GM12878 (cell line): ENCODE measurements at regions not wholly inside any gene's neighbourhood (a gene's known extent, or its start where the extent isn't known, plus 50 kb on each side); places are given as distances from the start of the nearest gene placed in this dataset.

Source experiments
- ATAC-seq: fragments of 200-7000 bp; cut with Tn5 transposase; 3 replicates; pipeline ENCODE4 v1.9.1; 2020; ENCODE audit warnings: mild to moderate bottlenecking, moderate library complexity
- BruUV-seq: library from RNA; stranded (reverse); fragments of 400-500 nt; replicated peaks from 2 replicates; lab custom pipeline; 2021; lab: Mats Ljungman, UMichigan
- CTCF ChIA-PET: fragments of 300-600 bp; sonication (Branson Sonifier 250); formaldehyde crosslinking; extraction: SDS; loops from one replicate; lab custom pipeline; 2021; ENCODE audit warnings: inconsistent platforms; lab: Yijun Ruan, JAX
- POLR2A ChIA-PET: fragments of 350-600 bp; formaldehyde crosslinking; extraction: SDS; loops from one replicate; lab custom pipeline; 2021; ENCODE audit warnings: inconsistent platforms; lab: Charles Lee
- RAD21 ChIA-PET: fragments of 300-600 bp; sonication (Branson Sonifier 250); formaldehyde crosslinking; loops from one replicate; lab custom pipeline; 2023; ENCODE audit warnings: antibody characterized with exemption; ENCODE audit not compliant: unreplicated experiment; lab: Charles Lee
- SMC1A ChIA-PET: fragments of 300-600 bp; sonication (Branson Sonifier 250); formaldehyde crosslinking; loops from one replicate; lab custom pipeline; 2023; ENCODE audit not compliant: unreplicated experiment, uncharacterized antibody; lab: Charles Lee
- DNase-seq: peaks from one replicate; pipeline ENCODE4 v3.0.0-alpha.2; 2011; ENCODE audit warnings: low read depth, low spot score
- FAIRE-seq: peaks from 3 replicates; lab custom pipeline; 2011; peaks lifted over from hg19 to GRCh38; lab: Jason Lieb, UNC
- H2AFZ ChIP-seq: 2 replicates; pipeline ENCODE4 v1.6.0; 2011; ENCODE audit warnings: low read depth, low read length, control low read depth; ENCODE audit not compliant: control insufficient read depth
- H3K27ac ChIP-seq: 2 replicates; pipeline ENCODE4 v1.5.1; 2011; ENCODE audit warnings: control low read depth; ENCODE audit not compliant: control insufficient read depth, insufficient read depth
- H3K27me3 ChIP-seq, 2 experiments: replicated peaks in 1 of 2; 2 replicates each; pipeline versions ENCODE4 v1.6.0 to v1.6.1; 2011; ENCODE audit warnings: low read length in 1 of 2; ENCODE audit not compliant: control insufficient read depth in 2 of 2, insufficient read depth in 2 of 2
- H3K36me3 ChIP-seq, 2 experiments: 2 replicates each; pipeline ENCODE4 v1.5.1; 2011; ENCODE audit warnings: low read length in 1 of 2; ENCODE audit not compliant: control insufficient read depth in 2 of 2, insufficient read depth in 2 of 2
- H3K4me1 ChIP-seq: 2 replicates; pipeline ENCODE4 v1.6.1; 2011; ENCODE audit warnings: mild to moderate bottlenecking, low read length, moderate library complexity, mixed read lengths; ENCODE audit not compliant: control insufficient read depth, insufficient read depth
- H3K4me2 ChIP-seq: 2 replicates; pipeline ENCODE4 v1.6.0; 2011; ENCODE audit warnings: control low read depth; ENCODE audit not compliant: control insufficient read depth, insufficient read depth
- H3K4me3 ChIP-seq: fragments of 200-600 bp; sonication (generic); 2 replicates; pipeline ENCODE4 v1.5.1; 2016
- H3K79me2 ChIP-seq: 2 replicates; pipeline ENCODE4 v1.6.0; 2011; ENCODE audit warnings: low read length; ENCODE audit not compliant: control insufficient read depth, insufficient read depth
- H3K9ac ChIP-seq: 2 replicates; pipeline ENCODE4 v1.8.0; 2011; ENCODE audit warnings: low read length, control low read depth, mixed read lengths; ENCODE audit not compliant: control insufficient read depth, insufficient read depth
- H3K9me3 ChIP-seq: replicated peaks from 3 replicates; pipeline ENCODE4 v1.5.1; 2011; ENCODE audit warnings: mild to moderate bottlenecking, low read length; ENCODE audit not compliant: control insufficient read depth, insufficient read depth
- H4K20me1 ChIP-seq: 2 replicates; pipeline ENCODE4 v1.6.0; 2011; ENCODE audit not compliant: control insufficient read depth, insufficient read depth
- CBFB ChIP-seq: IDR thresholded peaks from 2 replicates; pipeline ENCODE4 v1.6.1; 2016; ENCODE audit warnings: antibody characterized with exemption, low read depth
- CREM ChIP-seq: IDR thresholded peaks from 2 replicates; pipeline ENCODE4 v1.6.1; 2014; ENCODE audit warnings: antibody characterized with exemption, low read depth
- EED ChIP-seq: sonication (generic); IDR thresholded peaks from 2 replicates; pipeline ENCODE4 v1.6.1; 2016; ENCODE audit warnings: antibody characterized with exemption, low read depth
- EGR1 ChIP-seq, 2 experiments: IDR thresholded peaks; 1 replicate in 1 of 2; 2 replicates in 1 of 2; pipeline ENCODE4 v1.6.1; 2011 to 2012; ENCODE audit warnings: low read depth in 2 of 2, low read length in 2 of 2, borderline replicate concordance in 1 of 2, mild to moderate bottlenecking in 1 of 2, moderate library complexity in 1 of 2
- EP300 ChIP-seq, 2 experiments: fragments of 150-350 bp in 1 of 2; IDR thresholded peaks; 2 replicates each; pipeline ENCODE4 v1.6.1; 2011 to 2012; ENCODE audit warnings: low read depth in 2 of 2, low read length in 2 of 2, borderline replicate concordance in 1 of 2, improper control_type of control experiment in 1 of 2, inconsistent platforms in 1 of 2; ENCODE audit not compliant: control insufficient read depth in 1 of 2
- FOXM1 ChIP-seq: IDR thresholded peaks from 2 replicates; pipeline ENCODE4 v1.6.1; 2012; ENCODE audit warnings: low read depth, mild to moderate bottlenecking, inconsistent platforms, low read length, moderate library complexity
- GABPA ChIP-seq: IDR thresholded peaks from 2 replicates; pipeline ENCODE4 v1.6.1; 2014; ENCODE audit warnings: antibody characterized with exemption, low read depth, mild to moderate bottlenecking, inconsistent platforms
- HDGF ChIP-seq: fragments of 450-650 bp; IDR thresholded peaks from 2 replicates; pipeline ENCODE4 v1.6.1; 2016; ENCODE audit warnings: antibody characterized with exemption
- POLR2A ChIP-seq: IDR thresholded peaks from 2 replicates; pipeline ENCODE4 v1.6.1; 2011; ENCODE audit warnings: low read depth, mild to moderate bottlenecking, low read length
- SREBF2 ChIP-seq: IDR thresholded peaks from 2 replicates; pipeline ENCODE4 v1.6.1; 2012; ENCODE audit warnings: mild to moderate bottlenecking, low read length
- TCF7 ChIP-seq: IDR thresholded peaks from 2 replicates; pipeline ENCODE4 v1.6.1; 2014; ENCODE audit warnings: antibody characterized with exemption, borderline replicate concordance
- YY1 ChIP-seq: IDR thresholded peaks from 2 replicates; pipeline ENCODE4 v1.6.1; 2011; ENCODE audit warnings: low read depth, mild to moderate bottlenecking, low read length
- WGBS: methylation state at CpG from one replicate; pipeline ENCODE4 v1.1.6; 2016; ENCODE audit warnings: low lambda C conversion rate; ENCODE audit not compliant: insufficient replicate concordance, insufficient coverage; ENCODE audit errors: missing lambda C conversion rate; 5-methylcytosine and 5-hydroxymethylcytosine counted together
- in situ Hi-C: fragments of 300-500 bp; cut with MboI; formaldehyde crosslinking; loops from 9 replicates; pipeline ENCODE4 v1.14.3; 2018; ENCODE audit warnings: mixed read lengths
- intact Hi-C: fragments of 100-400 bp; cut with micrococcal nuclease; formaldehyde crosslinking; loops from one replicate; pipeline ENCODE4 v1.14.2; 2022; ENCODE audit not compliant: unreplicated experiment
- TF ChIP-seq, protein P1 (sequence below): IDR thresholded peaks from 2 replicates; pipeline ENCODE4 v1.6.1; 2012; ENCODE audit warnings: improper control_type of control experiment, low read depth, low read length; ENCODE audit not compliant: insufficient replicate concordance
- TF ChIP-seq, protein P2 (sequence below): fragments of 450-650 bp; IDR thresholded peaks from 2 replicates; pipeline ENCODE4 v1.6.1; 2016; ENCODE audit warnings: mild to moderate bottlenecking, moderate library complexity, borderline replicate concordance

DNA sequence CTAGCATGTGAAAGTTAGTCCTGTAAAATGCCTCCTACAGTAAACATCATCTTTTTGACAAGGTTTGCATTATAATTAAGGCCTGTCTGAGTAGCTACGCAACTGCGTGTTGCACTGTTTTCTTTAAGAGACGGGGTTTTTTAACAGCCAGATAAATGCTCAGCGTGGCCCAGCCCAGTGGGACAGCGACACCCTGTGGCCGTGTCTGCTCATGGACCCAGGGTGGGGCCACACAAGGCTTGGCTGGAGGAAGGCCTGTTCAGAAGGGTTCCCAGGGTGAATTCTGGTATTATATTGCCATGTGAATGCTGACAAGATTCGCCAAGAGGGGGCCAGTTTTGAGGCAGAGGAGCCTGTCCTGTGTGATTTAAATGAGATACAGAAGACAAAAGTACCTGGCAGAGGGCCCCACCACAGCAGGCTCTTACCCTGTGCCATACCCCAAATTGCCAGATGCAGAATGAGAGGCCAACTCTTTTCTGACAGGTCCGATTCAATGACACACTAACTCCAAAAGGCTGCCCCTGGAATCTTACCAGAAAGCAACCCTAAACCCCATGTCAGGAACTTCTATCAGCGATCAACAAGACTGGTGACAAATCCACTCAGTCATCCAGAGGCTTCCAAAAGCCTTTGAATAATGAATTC, 65.9 kb upstream of the IRX6 start:
- BruUV-seq: no TSS peak
- H3K4me2 ChIP-seq: no peak overlapping the region
- CTCF ChIA-PET: interaction anchor here (0.9 to 1.6 kb wide), 9 partner anchors 9 to 1484 kb away, joined by 3 to 10 read pairs (median 4); no protein-coding TSS in a partner anchor
- H3K4me1 ChIP-seq: no peaks in the 10 kb centered on the region
- intact Hi-C loops (loop anchor here (2.0 to 5.0 kb wide), 3 partner anchors 223 to 1707 kb away; no protein-coding TSS in a partner anchor), in situ Hi-C loops (loop anchor here (25.0 kb wide), 1 partner anchor 1696 kb away; no protein-coding TSS in a partner anchor)
- FAIRE-seq (no peak), DNase-seq (no peak), ATAC-seq (peak; percentile 84)
- RAD21 ChIA-PET: interaction anchor here (1.0 to 1.4 kb wide), 4 partner anchors 9 to 1253 kb away, joined by 3 to 4 read pairs (median 3); no protein-coding TSS in a partner anchor
- no peaks in the 10 kb centered on the region for H3K79me2 ChIP-seq
- H2AFZ ChIP-seq: no peak overlapping the region
- no peaks in the 10 kb centered on the region for H3K27me3 ChIP-seq
- H3K27ac ChIP-seq: no peak overlapping the region
- SMC1A ChIA-PET: interaction anchor here (0.9 to 1.2 kb wide), 5 partner anchors 9 to 1709 kb away, joined by 3 to 4 read pairs (median 4); no protein-coding TSS in a partner anchor
- no peak overlapping the region for H3K9ac ChIP-seq
- no peaks in the 10 kb centered on the region for H3K36me3 ChIP-seq
- WGBS: 16% methylated on average over 9 of the region's 9 CpGs
- no peak overlapping the region for H3K4me3 ChIP-seq
- POLR2A ChIA-PET: no interaction called here
- no peaks in the 10 kb centered on the region for H3K9me3 ChIP-seq
- H4K20me1 ChIP-seq: no peaks in the 10 kb centered on the region
- TF ChIP-seq GABPA: no peak
- no peak for TF ChIP-seq FOXM1
- no peak for TF ChIP-seq TCF7
- no peak for TF ChIP-seq EP300 (IDR thresholded peaks at IDR 0.05; ENCODE audit: borderline replicate concordance in 1 of 2, control insufficient read depth in 1 of 2, low read depth in 2 of 2, low read length in 2 of 2)
- peak; percentile 36; the same call in 1 of the 2 replicates for TF ChIP-seq YY1
- TF ChIP-seq POLR2A: no peak
- TF ChIP-seq, protein P1, sequence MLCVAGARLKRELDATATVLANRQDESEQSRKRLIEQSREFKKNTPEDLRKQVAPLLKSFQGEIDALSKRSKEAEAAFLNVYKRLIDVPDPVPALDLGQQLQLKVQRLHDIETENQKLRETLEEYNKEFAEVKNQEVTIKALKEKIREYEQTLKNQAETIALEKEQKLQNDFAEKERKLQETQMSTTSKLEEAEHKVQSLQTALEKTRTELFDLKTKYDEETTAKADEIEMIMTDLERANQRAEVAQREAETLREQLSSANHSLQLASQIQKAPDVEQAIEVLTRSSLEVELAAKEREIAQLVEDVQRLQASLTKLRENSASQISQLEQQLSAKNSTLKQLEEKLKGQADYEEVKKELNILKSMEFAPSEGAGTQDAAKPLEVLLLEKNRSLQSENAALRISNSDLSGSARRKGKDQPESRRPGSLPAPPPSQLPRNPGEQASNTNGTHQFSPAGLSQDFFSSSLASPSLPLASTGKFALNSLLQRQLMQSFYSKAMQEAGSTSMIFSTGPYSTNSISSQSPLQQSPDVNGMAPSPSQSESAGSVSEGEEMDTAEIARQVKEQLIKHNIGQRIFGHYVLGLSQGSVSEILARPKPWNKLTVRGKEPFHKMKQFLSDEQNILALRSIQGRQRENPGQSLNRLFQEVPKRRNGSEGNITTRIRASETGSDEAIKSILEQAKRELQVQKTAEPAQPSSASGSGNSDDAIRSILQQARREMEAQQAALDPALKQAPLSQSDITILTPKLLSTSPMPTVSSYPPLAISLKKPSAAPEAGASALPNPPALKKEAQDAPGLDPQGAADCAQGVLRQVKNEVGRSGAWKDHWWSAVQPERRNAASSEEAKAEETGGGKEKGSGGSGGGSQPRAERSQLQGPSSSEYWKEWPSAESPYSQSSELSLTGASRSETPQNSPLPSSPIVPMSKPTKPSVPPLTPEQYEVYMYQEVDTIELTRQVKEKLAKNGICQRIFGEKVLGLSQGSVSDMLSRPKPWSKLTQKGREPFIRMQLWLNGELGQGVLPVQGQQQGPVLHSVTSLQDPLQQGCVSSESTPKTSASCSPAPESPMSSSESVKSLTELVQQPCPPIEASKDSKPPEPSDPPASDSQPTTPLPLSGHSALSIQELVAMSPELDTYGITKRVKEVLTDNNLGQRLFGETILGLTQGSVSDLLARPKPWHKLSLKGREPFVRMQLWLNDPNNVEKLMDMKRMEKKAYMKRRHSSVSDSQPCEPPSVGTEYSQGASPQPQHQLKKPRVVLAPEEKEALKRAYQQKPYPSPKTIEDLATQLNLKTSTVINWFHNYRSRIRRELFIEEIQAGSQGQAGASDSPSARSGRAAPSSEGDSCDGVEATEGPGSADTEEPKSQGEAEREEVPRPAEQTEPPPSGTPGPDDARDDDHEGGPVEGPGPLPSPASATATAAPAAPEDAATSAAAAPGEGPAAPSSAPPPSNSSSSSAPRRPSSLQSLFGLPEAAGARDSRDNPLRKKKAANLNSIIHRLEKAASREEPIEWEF: no peak
- no peak for TF ChIP-seq SREBF2
- TF ChIP-seq CREM: no peak
- TF ChIP-seq, protein P2, sequence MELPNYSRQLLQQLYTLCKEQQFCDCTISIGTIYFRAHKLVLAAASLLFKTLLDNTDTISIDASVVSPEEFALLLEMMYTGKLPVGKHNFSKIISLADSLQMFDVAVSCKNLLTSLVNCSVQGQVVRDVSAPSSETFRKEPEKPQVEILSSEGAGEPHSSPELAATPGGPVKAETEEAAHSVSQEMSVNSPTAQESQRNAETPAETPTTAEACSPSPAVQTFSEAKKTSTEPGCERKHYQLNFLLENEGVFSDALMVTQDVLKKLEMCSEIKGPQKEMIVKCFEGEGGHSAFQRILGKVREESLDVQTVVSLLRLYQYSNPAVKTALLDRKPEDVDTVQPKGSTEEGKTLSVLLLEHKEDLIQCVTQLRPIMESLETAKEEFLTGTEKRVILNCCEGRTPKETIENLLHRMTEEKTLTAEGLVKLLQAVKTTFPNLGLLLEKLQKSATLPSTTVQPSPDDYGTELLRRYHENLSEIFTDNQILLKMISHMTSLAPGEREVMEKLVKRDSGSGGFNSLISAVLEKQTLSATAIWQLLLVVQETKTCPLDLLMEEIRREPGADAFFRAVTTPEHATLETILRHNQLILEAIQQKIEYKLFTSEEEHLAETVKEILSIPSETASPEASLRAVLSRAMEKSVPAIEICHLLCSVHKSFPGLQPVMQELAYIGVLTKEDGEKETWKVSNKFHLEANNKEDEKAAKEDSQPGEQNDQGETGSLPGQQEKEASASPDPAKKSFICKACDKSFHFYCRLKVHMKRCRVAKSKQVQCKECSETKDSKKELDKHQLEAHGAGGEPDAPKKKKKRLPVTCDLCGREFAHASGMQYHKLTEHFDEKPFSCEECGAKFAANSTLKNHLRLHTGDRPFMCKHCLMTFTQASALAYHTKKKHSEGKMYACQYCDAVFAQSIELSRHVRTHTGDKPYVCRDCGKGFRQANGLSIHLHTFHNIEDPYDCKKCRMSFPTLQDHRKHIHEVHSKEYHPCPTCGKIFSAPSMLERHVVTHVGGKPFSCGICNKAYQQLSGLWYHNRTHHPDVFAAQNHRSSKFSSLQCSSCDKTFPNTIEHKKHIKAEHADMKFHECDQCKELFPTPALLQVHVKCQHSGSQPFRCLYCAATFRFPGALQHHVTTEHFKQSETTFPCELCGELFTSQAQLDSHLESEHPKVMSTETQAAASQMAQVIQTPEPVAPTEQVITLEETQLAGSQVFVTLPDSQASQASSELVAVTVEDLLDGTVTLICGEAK: no peak
- TF ChIP-seq CBFB: no peak
- no peak for TF ChIP-seq EGR1 (IDR thresholded peaks at IDR 0.05; ENCODE audit: borderline replicate concordance in 1 of 2, low read depth in 2 of 2, low read length in 2 of 2)
- no peak for TF ChIP-seq EED
- no peak for TF ChIP-seq HDGF
